H1 (cell line): ENCODE measurements at regions not wholly inside any gene's neighbourhood (a gene's known extent, or its start where the extent isn't known, plus 50 kb on each side); places are given as distances from the start of the nearest gene placed in this dataset.
A peak's percentile ranks its signal among the peaks of the same experiment; 100 is the strongest.

Experiments used
- CTCF ChIA-PET: fragments of 300-600 bp; sonication (Branson Sonifier 250); formaldehyde crosslinking; loops from one replicate; lab custom pipeline; 2021; ENCODE audit not compliant: partially characterized antibody; lab: Charles Lee
- POLR2A ChIA-PET: fragments of 300-600 bp; sonication (Branson Sonifier 250); formaldehyde crosslinking; loops from one replicate; lab custom pipeline; 2021; ENCODE audit warnings: inconsistent platforms; ENCODE audit not compliant: partially characterized antibody; lab: Charles Lee
- DNase-seq, 2 experiments: peaks; one replicate each; pipeline versions ENCODE4 v3.0.0 to v3.0.0-alpha.2; 2010 to 2022; ENCODE audit warnings: low spot score in 2 of 2, low read depth in 1 of 2, mixed read lengths in 1 of 2
- FAIRE-seq: peaks from 2 replicates; lab custom pipeline; 2011; peaks lifted over from hg19 to GRCh38; lab: Jason Lieb, UNC
- H2AFZ ChIP-seq: 2 replicates; pipeline ENCODE4 v1.8.1; 2012; ENCODE audit warnings: low read length, inconsistent platforms
- H2AK5ac ChIP-seq: 2 replicates; pipeline ENCODE4 v1.6.1; 2013; ENCODE audit warnings: low read depth, low read length
- H2BK120ac ChIP-seq: replicated peaks from 2 replicates; pipeline ENCODE3; 2013; ENCODE audit warnings: low read depth, low read length, inconsistent platforms
- H2BK12ac ChIP-seq: 2 replicates; pipeline ENCODE4 v1.6.1; 2013; ENCODE audit warnings: low read depth, low read length
- H2BK15ac ChIP-seq: 2 replicates; pipeline ENCODE4 v1.6.1; 2013; ENCODE audit warnings: low read length
- H2BK20ac ChIP-seq: 2 replicates; pipeline ENCODE4 v1.6.1; 2013; ENCODE audit warnings: low read length
- H2BK5ac ChIP-seq: 2 replicates; pipeline ENCODE4 v1.6.1; 2013; ENCODE audit warnings: low read depth, low read length
- H3K14ac ChIP-seq: 2 replicates; pipeline ENCODE4 v1.6.1; 2013; ENCODE audit warnings: inconsistent platforms; ENCODE audit not compliant: insufficient read length
- H3K18ac ChIP-seq: 2 replicates; pipeline ENCODE4 v1.6.1; 2013; ENCODE audit warnings: low read length; ENCODE audit errors: extremely low read depth
- H3K23ac ChIP-seq: 2 replicates; pipeline ENCODE4 v1.6.1; 2013; ENCODE audit warnings: inconsistent platforms; ENCODE audit not compliant: insufficient read length
- H3K23me2 ChIP-seq: 2 replicates; pipeline ENCODE4 v1.6.1; 2013; ENCODE audit warnings: low read depth, low read length
- H3K27ac ChIP-seq: 2 replicates; pipeline ENCODE4 v1.6.1; 2011; ENCODE audit warnings: low read depth, low read length, inconsistent platforms
- H3K27me3 ChIP-seq, 4 experiments: replicated peaks in 1 of 4; 1 replicate in 1 of 4; 2 replicates in 3 of 4; pipeline versions ENCODE4 v1.6.1 to v1.8.1; 2011 to 2013; ENCODE audit warnings: low read length in 3 of 4, mild to moderate bottlenecking in 3 of 4, inconsistent platforms in 2 of 4, mixed read lengths in 2 of 4, moderate library complexity in 1 of 4; ENCODE audit not compliant: control insufficient read depth in 3 of 4, insufficient read depth in 3 of 4; ENCODE audit errors: extremely low read depth in 1 of 4
- H3K36me3 ChIP-seq, 4 experiments: 2 replicates each; pipeline versions ENCODE4 v1.6.1 to v1.8.1; 2011 to 2013; ENCODE audit warnings: mild to moderate bottlenecking in 4 of 4, low read length in 3 of 4, moderate library complexity in 2 of 4, control low read depth in 1 of 4, inconsistent platforms in 1 of 4; ENCODE audit not compliant: insufficient read depth in 4 of 4, control insufficient read depth in 2 of 4
- H3K4ac ChIP-seq: replicated peaks from 2 replicates; pipeline ENCODE3; 2013; ENCODE audit warnings: low read length, low read depth, mixed read lengths, inconsistent platforms; ENCODE audit not compliant: insufficient read length
- H3K4me1 ChIP-seq, 4 experiments: replicated peaks in 1 of 4; 1 replicate in 1 of 4; 2 replicates in 3 of 4; pipeline versions ENCODE4 v1.6.1 to v1.8.1; 2011 to 2013; ENCODE audit warnings: low read length in 3 of 4, inconsistent platforms in 2 of 4, mixed read lengths in 1 of 4; ENCODE audit not compliant: insufficient read depth in 4 of 4, control insufficient read depth in 3 of 4
- H3K4me2 ChIP-seq, 2 experiments: 2 replicates each; pipeline versions ENCODE4 v1.6.1 to v1.8.1; 2011 to 2013; ENCODE audit warnings: low read depth in 2 of 2, low read length in 2 of 2, control low read depth in 1 of 2, inconsistent platforms in 1 of 2, mild to moderate bottlenecking in 1 of 2; ENCODE audit not compliant: insufficient read depth in 1 of 2
- H3K4me3 ChIP-seq, 4 experiments: fragments of 200-600, 300-600 bp in 1 of 4; sonication (generic), shearing (Covaris generic), sonication (Bioruptor Twin) in 1 of 4; 2 replicates each; pipeline versions ENCODE4 v1.5.1 to v1.8.1; 2011 to 2016; ENCODE audit warnings: low read length in 4 of 4, low read depth in 3 of 4, control low read depth in 2 of 4, inconsistent platforms in 2 of 4, mild to moderate bottlenecking in 2 of 4, mixed read lengths in 1 of 4, moderate library complexity in 1 of 4; ENCODE audit not compliant: insufficient read depth in 2 of 4; ENCODE audit errors: extremely low read depth in 1 of 4
- H3K56ac ChIP-seq: replicated peaks from 2 replicates; pipeline ENCODE3; 2013; ENCODE audit warnings: low read depth, mild to moderate bottlenecking, mixed read lengths, low read length, inconsistent platforms; ENCODE audit not compliant: insufficient read length
- H3K79me1 ChIP-seq: 2 replicates; pipeline ENCODE4 v1.6.1; 2013; ENCODE audit warnings: low read depth, low read length, control low read depth
- H3K79me2 ChIP-seq, 2 experiments: 2 replicates each; pipeline versions ENCODE4 v1.6.1 to v1.8.1; 2012 to 2013; ENCODE audit warnings: low read length in 2 of 2, mild to moderate bottlenecking in 2 of 2, inconsistent platforms in 1 of 2; ENCODE audit not compliant: insufficient read depth in 2 of 2, control insufficient read depth in 1 of 2
- H3K9ac ChIP-seq, 4 experiments: replicated peaks in 1 of 4; 1 replicate in 1 of 4; 2 replicates in 3 of 4; pipeline versions ENCODE4 v1.6.1 to v1.8.1; 2011 to 2013; ENCODE audit warnings: low read depth in 3 of 4, low read length in 3 of 4, control low read depth in 2 of 4, mild to moderate bottlenecking in 2 of 4, moderate library complexity in 2 of 4, inconsistent platforms in 1 of 4; ENCODE audit errors: extremely low read depth in 1 of 4
- H3K9me3 ChIP-seq, 2 experiments: 2 replicates each; pipeline versions ENCODE4 v1.6.1 to v1.8.1; 2012 to 2013; ENCODE audit warnings: mild to moderate bottlenecking in 2 of 2, moderate library complexity in 2 of 2, control low read depth in 1 of 2, inconsistent platforms in 1 of 2, low read depth in 1 of 2, low read length in 1 of 2, mixed read lengths in 1 of 2; ENCODE audit not compliant: insufficient read depth in 2 of 2
- H4K20me1 ChIP-seq, 2 experiments: replicated peaks in 1 of 2; 2 replicates each; pipeline versions ENCODE3 to v1.8.1; 2011 to 2013; ENCODE audit warnings: inconsistent platforms in 2 of 2, low read length in 2 of 2, mild to moderate bottlenecking in 1 of 2; ENCODE audit not compliant: insufficient read depth in 2 of 2, control insufficient read depth in 1 of 2
- H4K5ac ChIP-seq: 2 replicates; pipeline ENCODE4 v1.6.1; 2013; ENCODE audit warnings: low read length, low read depth, mixed read lengths, inconsistent platforms; ENCODE audit not compliant: insufficient read length
- H4K8ac ChIP-seq: 2 replicates; pipeline ENCODE4 v1.8.0; 2013; ENCODE audit warnings: mild to moderate bottlenecking, moderate library complexity, low read length, inconsistent platforms; ENCODE audit not compliant: insufficient read depth; ENCODE audit errors: extremely low read depth
- H4K91ac ChIP-seq: replicated peaks from 2 replicates; pipeline ENCODE3; 2013; ENCODE audit warnings: low read length, mixed read lengths, inconsistent platforms; ENCODE audit not compliant: insufficient read length
- BCL11A ChIP-seq, 2 experiments: IDR thresholded peaks; one replicate each; pipeline ENCODE4 v1.6.1; 2011; ENCODE audit warnings: low read depth in 2 of 2, low read length in 2 of 2, mild to moderate bottlenecking in 2 of 2
- CEBPB ChIP-seq: IDR thresholded peaks from 2 replicates; pipeline ENCODE4 v1.6.1; 2012; ENCODE audit warnings: low read depth, low read length
- CHD1 ChIP-seq: IDR thresholded peaks from 2 replicates; pipeline ENCODE4 v1.6.1; 2012; ENCODE audit warnings: low read depth, low read length, improper control_type of control experiment
- EZH2 ChIP-seq: fragments of 200-600 bp; sonication (generic); IDR thresholded peaks from 2 replicates; pipeline ENCODE4 v1.7.1; 2012; ENCODE audit warnings: low read depth, mild to moderate bottlenecking, moderate library complexity, low read length, inconsistent platforms; ENCODE audit not compliant: severe bottlenecking
- FOSL1 ChIP-seq: IDR thresholded peaks from 2 replicates; pipeline ENCODE4 v1.6.1; 2011; ENCODE audit warnings: mild to moderate bottlenecking, low read depth, low read length, moderate library complexity; ENCODE audit not compliant: insufficient read depth
- JUN ChIP-seq: IDR thresholded peaks from 2 replicates; pipeline ENCODE4 v1.6.1; 2011; ENCODE audit warnings: low read depth, mild to moderate bottlenecking, improper control_type of control experiment, low read length
- RAD21 ChIP-seq, 2 experiments: IDR thresholded peaks in 1 of 2; conservative IDR thresholded peaks in 1 of 2; 2 replicates each; pipeline ENCODE4 v1.6.1; 2011; ENCODE audit warnings: low read depth in 2 of 2, low read length in 2 of 2, improper control_type of control experiment in 1 of 2, inconsistent platforms in 1 of 2, mild to moderate bottlenecking in 1 of 2, moderate library complexity in 1 of 2
- RFX5 ChIP-seq: IDR thresholded peaks from 2 replicates; pipeline ENCODE4 v1.6.1; 2011; ENCODE audit warnings: low read depth, low read length, improper control_type of control experiment, borderline replicate concordance
- SIN3A ChIP-seq, 2 experiments: IDR thresholded peaks in 1 of 2; conservative IDR thresholded peaks in 1 of 2; 2 replicates each; pipeline ENCODE4 v1.6.1; 2011 to 2012; ENCODE audit warnings: low read length in 2 of 2, improper control_type of control experiment in 1 of 2, low read depth in 1 of 2, mild to moderate bottlenecking in 1 of 2
- SRF ChIP-seq: IDR thresholded peaks from 2 replicates; pipeline ENCODE4 v1.6.1; 2011; ENCODE audit warnings: mild to moderate bottlenecking, low read depth, low read length, moderate library complexity
- TAF1 ChIP-seq: IDR thresholded peaks from 2 replicates; pipeline ENCODE4 v1.6.1; 2011; ENCODE audit warnings: mild to moderate bottlenecking, low read depth, low read length
- TAF7 ChIP-seq: optimal IDR thresholded peaks from 2 replicates; pipeline ENCODE3; 2011; ENCODE audit warnings: low read depth, mild to moderate bottlenecking, inconsistent platforms, low read length, moderate library complexity, borderline replicate concordance
- TBP ChIP-seq: IDR thresholded peaks from 2 replicates; pipeline ENCODE4 v1.6.1; 2011; ENCODE audit warnings: low read depth, low read length, improper control_type of control experiment
- TCF12 ChIP-seq: IDR thresholded peaks from 2 replicates; pipeline ENCODE4 v1.6.1; 2011; ENCODE audit warnings: low read depth, mild to moderate bottlenecking, low read length
- YY1 ChIP-seq: IDR thresholded peaks from 2 replicates; pipeline ENCODE4 v1.6.1; 2011; ENCODE audit warnings: low read depth, mild to moderate bottlenecking, low read length
- ZNF274 ChIP-seq: IDR thresholded peaks from 2 replicates; pipeline ENCODE4 v1.7.0; 2012; ENCODE audit warnings: low read length, borderline replicate concordance; ENCODE audit errors: extremely low read depth
- WGBS, 2 experiments: shearing (Covaris generic) in 1 of 2; methylation state at CpG; one replicate each; pipeline versions ENCODE4 v1.1.6 to v1.1.7; 2013 to 2015; ENCODE audit warnings: low lambda C conversion rate in 2 of 2, mixed read lengths in 2 of 2, inconsistent platforms in 1 of 2, low coverage in 1 of 2, missing lambda C conversion rate in 1 of 2; ENCODE audit not compliant: insufficient replicate concordance in 2 of 2, insufficient coverage in 1 of 2, insufficient read length in 1 of 2; ENCODE audit errors: extremely low coverage in 1 of 2, missing lambda C conversion rate in 1 of 2; 5-methylcytosine and 5-hydroxymethylcytosine counted together

DNA sequence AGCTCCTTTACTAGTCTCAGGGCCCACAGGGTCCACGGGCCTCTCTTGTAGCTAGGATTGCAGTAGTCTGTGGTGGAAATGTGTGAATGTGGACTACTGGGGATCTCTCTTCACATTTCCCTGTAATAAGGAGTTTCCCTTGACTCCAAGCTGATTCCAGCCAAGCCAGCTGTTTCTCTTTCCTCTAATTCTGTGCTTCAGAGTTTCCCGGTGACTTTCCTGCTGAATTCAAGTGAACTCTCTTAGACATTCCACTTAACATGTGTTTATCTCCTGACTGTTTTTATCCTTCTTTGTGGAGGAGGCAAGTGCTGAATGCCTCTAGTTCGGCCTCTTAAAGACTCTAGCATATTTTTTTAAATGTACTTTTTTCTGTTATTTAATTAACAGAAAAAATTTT, 354.0 kb upstream of the RGS18 start:
- Histone ChIP-seq H4K20me1 (no peaks in the 10 kb centered on the region), H4K91ac (no peak overlapping the region), H2BK20ac (no peak overlapping the region), H3K14ac (no peak overlapping the region), H3K27ac (no peak overlapping the region), H2BK5ac (no peak overlapping the region), H3K9ac (no peak overlapping the region), H3K23me2 (no peaks in the 10 kb centered on the region), H3K4me3 (no peak overlapping the region), H3K79me2 (no peaks in the 10 kb centered on the region), H3K36me3 (no peaks in the 10 kb centered on the region), H3K79me1 (no peaks in the 10 kb centered on the region), H3K4me1 (no peaks in the 10 kb centered on the region), H3K27me3 (no peaks in the 10 kb centered on the region), H4K5ac (no peak overlapping the region), H3K4me2 (no peak overlapping the region), H2AFZ (0 out of 2 replicates have a peak overlapping the region, but pooled peaks have one; percentile 66), H3K56ac (no peak overlapping the region), H3K18ac (no peak overlapping the region), H2BK15ac (no peak overlapping the region), H2BK12ac (no peak overlapping the region), H4K8ac (no peak overlapping the region), H3K23ac (no peak overlapping the region), H3K4ac (no peak overlapping the region), H2AK5ac (no peak overlapping the region), H2BK120ac (no peak overlapping the region), H3K9me3 (no peaks in the 10 kb centered on the region)
- DNase-seq: no peak
- 92% methylated on average over 3 of the region's 3 CpGs; no CpG with 5 or more reads in 1 of the 2 experiments for WGBS, 2 experiments
- FAIRE-seq: no peak
- CTCF ChIA-PET: interaction anchor here (0.7 kb wide), 1 partner anchor 54 kb away, joined by 3 read pairs; no protein-coding TSS in a partner anchor
- POLR2A ChIA-PET: no interaction called here
- no peak for TF ChIP-seq ZNF274
- TF ChIP-seq TAF7: no peak
- no peak for TF ChIP-seq RFX5
- TF ChIP-seq SRF: no peak
- TF ChIP-seq FOSL1: no peak
- TF ChIP-seq YY1: no peak
- no peak for TF ChIP-seq BCL11A (IDR thresholded peaks at IDR 0.05; ENCODE audit: low read depth in 2 of 2, low read length in 2 of 2)
- no peak for TF ChIP-seq TBP
- no peak for TF ChIP-seq RAD21 (IDR thresholded peaks at IDR 0.05 in 1 of 2, conservative IDR thresholded peaks at IDR 0.05 in 1 of 2; ENCODE audit: low read depth in 2 of 2, low read length in 2 of 2)
- TF ChIP-seq EZH2: no peak
- no peak for TF ChIP-seq CEBPB
- TF ChIP-seq JUN: no peak
- no peak for TF ChIP-seq TCF12
- TF ChIP-seq CHD1: no peak
- TF ChIP-seq TAF1: no peak
- TF ChIP-seq SIN3A (conservative IDR thresholded peaks at IDR 0.05 in 1 of 2, IDR thresholded peaks at IDR 0.05 in 1 of 2; ENCODE audit: low read depth in 1 of 2, low read length in 2 of 2): no peak
